ENCODE measurements at regions not wholly inside any gene's neighbourhood (a gene's known extent, or its start where the extent isn't known, plus 50 kb on each side); places are given as distances from the start of the nearest gene placed in this dataset.

- no peak for TF ChIP-seq ZBTB37 (CRISPR knock-in tag; IDR thresholded peaks at IDR 0.05)
- no peak for TF ChIP-seq ZNF33A (CRISPR knock-in tag; IDR thresholded peaks at IDR 0.05; ENCODE audit: borderline replicate concordance)
- no peak for TF ChIP-seq TOPORS (CRISPR knock-in tag; IDR thresholded peaks at IDR 0.05)
- no peak for TF ChIP-seq ZFP41 (CRISPR knock-in tag; IDR thresholded peaks at IDR 0.05; ENCODE audit: borderline replicate concordance)
- no peak for TF ChIP-seq AKAP8 (CRISPR knock-in tag; IDR thresholded peaks at IDR 0.05)
- no peak for TF ChIP-seq ZNF205 (CRISPR knock-in tag; IDR thresholded peaks at IDR 0.05)
These were observed 75.3 kb downstream of the TMEM167A start (continued) for GRCh38 chr5:83001796-83002381.

GRCh38 chr5:83000922-83001321, 76.3 kb downstream of the TMEM167A start:
- TF ChIP-seq ZNF362 (CRISPR knock-in tag; IDR thresholded peaks at IDR 0.05; ENCODE audit: borderline replicate concordance) = no peak
- TF ChIP-seq GZF1 (CRISPR knock-in tag; IDR thresholded peaks at IDR 0.05) = no peak
- no peak overlapping the region for H2AFZ ChIP-seq (ENCODE audit: low read length)
- H3K27me3 ChIP-seq (ENCODE audit: control insufficient read depth in 1 of 2, insufficient read depth in 2 of 2, low read length in 2 of 2) = peaks cover 0 to 6% of the 10 kb centered on the region in 2 experiments; a peak in 2 of 5 replicates
- H3K9me3 ChIP-seq (ENCODE audit: low read length) = no peaks in the 10 kb centered on the region
- no peaks in the 10 kb centered on the region for H3K36me3 ChIP-seq (replicated peaks in 1 of 2; ENCODE audit: control insufficient read depth in 1 of 2, insufficient read depth in 2 of 2, low read length in 2 of 2)
- FAIRE-seq = no peak
- no TSS peak for BruUV-seq (replicated peaks)
- H3K4me3 ChIP-seq (replicated peaks in 1 of 3; ENCODE audit: insufficient read depth in 1 of 3, low read depth in 2 of 3, low read length in 3 of 3) = no peak overlapping the region
- in situ Hi-C loops (cut with HindIII; ENCODE audit: extremely low pct_ligation_motif_present, low pct_unique_long_range_greater_than_20kb) = no loop called here
- H3K27ac ChIP-seq (ENCODE audit: extremely low read length, insufficient read depth, low read length) = no peak overlapping the region
- 27% methylated on average over 1 of the region's 1 CpG for WGBS (ENCODE audit: low lambda C conversion rate)
- H4K20me1 ChIP-seq (ENCODE audit: insufficient read depth, low read length) = no peaks in the 10 kb centered on the region
- intact Hi-C loops (cut with micrococcal nuclease; ENCODE audit: unreplicated experiment) = no loop called here
- no peak for DNase-seq (ENCODE audit: low spot score)
- 0 out of 2 replicates have a peak, but pooled peaks cover 6% of the 10 kb centered on the region for H3K4me1 ChIP-seq (ENCODE audit: insufficient read depth, low read length)
- no peak for ATAC-seq
- POLR2A ChIA-PET = no interaction called here
- no peaks in the 10 kb centered on the region for H3K79me2 ChIP-seq (ENCODE audit: insufficient read depth, low read length)
- H3K9ac ChIP-seq (ENCODE audit: insufficient read depth, low read depth, low read length) = no peak overlapping the region
- no peak overlapping the region for H3K4me2 ChIP-seq (ENCODE audit: low read depth, low read length)
- CTCF ChIA-PET (ENCODE audit: low intra/inter-chr PET ratio, low total read pairs) = no interaction called here

Data from HepG2 (cell line).